ENCODE measurements at regions not wholly inside any gene's neighbourhood (a gene's known extent, or its start where the extent isn't known, plus 50 kb on each side); places are given as distances from the start of the nearest gene placed in this dataset.
"Not testable (repeated sequence)": the region's sequence is repeated elsewhere in the genome, so short reads cannot be mapped to it uniquely, and the experiment has no call there.

- H3K4me1 ChIP-seq (ENCODE audit: control insufficient read depth, insufficient read depth, low read length): no peaks in the 10 kb centered on the region
- H3K27ac ChIP-seq (ENCODE audit: low read depth, low read length): no peak overlapping the region
- H3K36me3 ChIP-seq (ENCODE audit: control insufficient read depth, insufficient read depth, low read length): no peaks in the 10 kb centered on the region
- H3K27me3 ChIP-seq (ENCODE audit: control insufficient read depth, insufficient read depth, low read length): no peaks in the 10 kb centered on the region
- no peak overlapping the region for H3K4me3 ChIP-seq (ENCODE audit: low read depth, low read length)
- H3K9ac ChIP-seq (ENCODE audit: low read length): no peak overlapping the region
- peaks cover 12% of the 10 kb centered on the region for H3K9me3 ChIP-seq (ENCODE audit: control insufficient read depth, insufficient read depth, low read depth, low read length)
These were observed 341.3 kb upstream of the SEMA3C start for GRCh38 chr7:81260152-81260551.

GRCh38 chr7:81256991-81257390 is 338.1 kb upstream of the SEMA3C start:
- H3K4me3 ChIP-seq (ENCODE audit: low read depth, low read length): no peak overlapping the region
- no peak overlapping the region for H3K27ac ChIP-seq (ENCODE audit: low read depth, low read length)

GRCh38 chr7:81248420-81248819 is 329.6 kb upstream of the SEMA3C start:
- H3K27ac ChIP-seq (ENCODE audit: low read depth, low read length): no peak overlapping the region
- H3K4me1 ChIP-seq (ENCODE audit: control insufficient read depth, insufficient read depth, low read length): peaks cover 11% of the 10 kb centered on the region; the same call in 1 of the 2 replicates

More at GRCh38 chr7:81256991-81257390, 338.1 kb upstream of the SEMA3C start:
- no peaks in the 10 kb centered on the region for H3K36me3 ChIP-seq (ENCODE audit: control insufficient read depth, insufficient read depth, low read length)
- peaks cover 1% of the 10 kb centered on the region; the same call in 1 of the 2 replicates for H3K4me1 ChIP-seq (ENCODE audit: control insufficient read depth, insufficient read depth, low read length)
- H3K9me3 ChIP-seq (ENCODE audit: control insufficient read depth, insufficient read depth, low read depth, low read length): no peaks in the 10 kb centered on the region
- no peaks in the 10 kb centered on the region for H3K27me3 ChIP-seq (ENCODE audit: control insufficient read depth, insufficient read depth, low read length)
- no peak overlapping the region for H3K9ac ChIP-seq (ENCODE audit: low read length)

GRCh38 chr7:81247364-81247763 is 328.5 kb upstream of the SEMA3C start:
- H3K9me3 ChIP-seq (ENCODE audit: control insufficient read depth, insufficient read depth, low read depth, low read length); H3K36me3 ChIP-seq (ENCODE audit: control insufficient read depth, insufficient read depth, low read length); H3K27ac ChIP-seq (ENCODE audit: low read depth, low read length); H3K27me3 ChIP-seq (ENCODE audit: control insufficient read depth, insufficient read depth, low read length); H3K9ac ChIP-seq (ENCODE audit: low read length); H3K4me3 ChIP-seq (ENCODE audit: low read depth, low read length): not testable (repeated sequence)
- peaks cover 11% of the 10 kb centered on the region; the same call in 1 of the 2 replicates for H3K4me1 ChIP-seq (ENCODE audit: control insufficient read depth, insufficient read depth, low read length)

More at GRCh38 chr7:81248420-81248819, 329.6 kb upstream of the SEMA3C start:
- Histone ChIP-seq H3K9ac (ENCODE audit: low read length) (no peak overlapping the region), H3K9me3 (ENCODE audit: control insufficient read depth, insufficient read depth, low read depth, low read length) (peaks cover 6% of the 10 kb centered on the region; the same call in 1 of the 2 replicates), H3K27me3 (ENCODE audit: control insufficient read depth, insufficient read depth, low read length) (no peaks in the 10 kb centered on the region), H3K36me3 (ENCODE audit: control insufficient read depth, insufficient read depth, low read length) (no peaks in the 10 kb centered on the region), H3K4me3 (ENCODE audit: low read depth, low read length) (no peak overlapping the region)

GRCh38 chr7:81245353-81245752 is 326.5 kb upstream of the SEMA3C start:
- Histone ChIP-seq H3K27ac (ENCODE audit: low read depth, low read length) (no peak overlapping the region), H3K4me3 (ENCODE audit: low read depth, low read length) (no peak overlapping the region), H3K36me3 (ENCODE audit: control insufficient read depth, insufficient read depth, low read length) (no peaks in the 10 kb centered on the region), H3K9ac (ENCODE audit: low read length) (no peak overlapping the region), H3K27me3 (ENCODE audit: control insufficient read depth, insufficient read depth, low read length) (no peaks in the 10 kb centered on the region), H3K4me1 (ENCODE audit: control insufficient read depth, insufficient read depth, low read length) (peaks cover 6% of the 10 kb centered on the region; the same call in 1 of the 2 replicates), H3K9me3 (ENCODE audit: control insufficient read depth, insufficient read depth, low read depth, low read length) (peaks cover 6% of the 10 kb centered on the region; the same call in 1 of the 2 replicates)

GRCh38 chr7:81244224-81244623 is 325.4 kb upstream of the SEMA3C start:
- Histone ChIP-seq H3K27me3 (ENCODE audit: control insufficient read depth, insufficient read depth, low read length) (no peaks in the 10 kb centered on the region), H3K4me3 (ENCODE audit: low read depth, low read length) (no peak overlapping the region), H3K36me3 (ENCODE audit: control insufficient read depth, insufficient read depth, low read length) (no peaks in the 10 kb centered on the region), H3K9me3 (ENCODE audit: control insufficient read depth, insufficient read depth, low read depth, low read length) (peaks cover 6% of the 10 kb centered on the region; the same call in 1 of the 2 replicates), H3K4me1 (ENCODE audit: control insufficient read depth, insufficient read depth, low read length) (peaks cover 6% of the 10 kb centered on the region; the same call in 1 of the 2 replicates), H3K27ac (ENCODE audit: low read depth, low read length) (no peak overlapping the region), H3K9ac (ENCODE audit: low read length) (no peak overlapping the region)

DNA sequence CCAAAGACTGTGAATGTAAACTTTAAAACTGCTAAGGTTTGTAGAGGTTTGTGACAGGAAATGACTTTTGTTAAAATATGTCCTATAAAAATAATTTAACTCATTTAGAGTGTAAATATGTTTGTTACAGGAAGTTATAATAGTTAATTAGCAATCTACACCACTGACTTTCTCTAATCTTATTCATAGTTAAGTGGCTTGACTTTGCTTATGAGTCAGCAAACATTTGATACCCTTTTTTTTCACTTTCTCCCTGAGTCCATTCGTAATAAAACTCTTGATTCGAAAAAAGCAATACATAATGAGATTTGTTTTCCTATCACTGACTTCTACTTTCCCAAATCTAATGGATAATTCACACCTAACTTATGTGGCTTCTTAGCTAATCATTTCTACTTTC is 317.7 kb upstream of the SEMA3C start:
- peaks cover 7% of the 10 kb centered on the region for H3K4me1 ChIP-seq (ENCODE audit: control insufficient read depth, insufficient read depth, low read length)
- no peak overlapping the region for H3K9ac ChIP-seq (ENCODE audit: low read length)
- H3K9me3 ChIP-seq (ENCODE audit: control insufficient read depth, insufficient read depth, low read depth, low read length): no peaks in the 10 kb centered on the region
- no peak overlapping the region for H3K27ac ChIP-seq (ENCODE audit: low read depth, low read length)
- no peaks in the 10 kb centered on the region for H3K36me3 ChIP-seq (ENCODE audit: control insufficient read depth, insufficient read depth, low read length)
- no peaks in the 10 kb centered on the region for H3K27me3 ChIP-seq (ENCODE audit: control insufficient read depth, insufficient read depth, low read length)
- no peak overlapping the region for H3K4me3 ChIP-seq (ENCODE audit: low read depth, low read length)

GRCh38 chr7:81235997-81236396 is 317.1 kb upstream of the SEMA3C start:
- Histone ChIP-seq H3K27ac (ENCODE audit: low read depth, low read length) (no peak overlapping the region), H3K9ac (ENCODE audit: low read length) (no peak overlapping the region), H3K27me3 (ENCODE audit: control insufficient read depth, insufficient read depth, low read length) (no peaks in the 10 kb centered on the region), H3K4me1 (ENCODE audit: control insufficient read depth, insufficient read depth, low read length) (peaks cover 10% of the 10 kb centered on the region), H3K4me3 (ENCODE audit: low read depth, low read length) (no peak overlapping the region), H3K36me3 (ENCODE audit: control insufficient read depth, insufficient read depth, low read length) (no peaks in the 10 kb centered on the region), H3K9me3 (ENCODE audit: control insufficient read depth, insufficient read depth, low read depth, low read length) (no peaks in the 10 kb centered on the region)

GRCh38 chr7:81234896-81235295 is 316.0 kb upstream of the SEMA3C start:
- Histone ChIP-seq H3K9me3 (ENCODE audit: control insufficient read depth, insufficient read depth, low read depth, low read length) (no peaks in the 10 kb centered on the region), H3K4me3 (ENCODE audit: low read depth, low read length) (no peak overlapping the region), H3K9ac (ENCODE audit: low read length) (no peak overlapping the region), H3K4me1 (ENCODE audit: control insufficient read depth, insufficient read depth, low read length) (peaks cover 12% of the 10 kb centered on the region), H3K27ac (ENCODE audit: low read depth, low read length) (no peak overlapping the region), H3K27me3 (ENCODE audit: control insufficient read depth, insufficient read depth, low read length) (no peaks in the 10 kb centered on the region), H3K36me3 (ENCODE audit: control insufficient read depth, insufficient read depth, low read length) (no peaks in the 10 kb centered on the region)

DNA sequence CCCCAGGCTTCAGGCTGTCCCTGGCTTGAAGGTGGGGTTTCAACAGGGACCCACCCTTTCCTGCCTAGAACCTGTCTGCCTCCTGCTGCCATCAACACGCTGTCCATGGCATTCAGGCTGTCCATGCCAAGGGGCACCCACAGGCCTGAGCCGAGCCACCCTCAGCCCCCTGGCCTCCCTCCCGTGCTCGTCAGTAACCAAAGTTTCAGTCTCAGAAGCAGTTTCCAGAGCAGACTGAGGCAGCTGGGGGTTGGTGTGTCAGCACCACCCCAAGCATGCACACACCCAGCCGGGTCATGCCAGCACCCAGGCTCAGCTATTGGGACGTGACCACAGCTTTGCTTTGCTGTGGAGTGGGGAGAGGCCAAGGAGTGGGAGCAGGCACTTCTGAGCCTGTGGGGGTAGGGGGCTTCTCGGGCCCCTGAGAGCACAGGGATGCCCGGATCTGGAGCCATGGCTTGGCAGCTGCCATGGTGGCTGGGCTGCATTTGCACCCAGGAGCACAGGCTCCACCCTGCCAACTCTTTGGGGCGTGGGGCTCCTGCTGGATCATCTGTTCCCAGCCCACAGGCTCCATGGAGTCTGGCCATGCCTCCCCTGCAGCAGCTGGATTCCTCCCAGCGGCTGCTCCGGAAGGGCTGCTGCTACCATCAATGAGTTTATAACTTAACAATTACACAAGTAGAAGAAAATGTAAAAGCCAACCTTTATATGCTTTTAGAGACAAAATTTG is 314.5 kb upstream of the SEMA3C start:
- Histone ChIP-seq H3K4me3 (ENCODE audit: low read depth, low read length) (no peak overlapping the region), H3K36me3 (ENCODE audit: control insufficient read depth, insufficient read depth, low read length) (no peaks in the 10 kb centered on the region), H3K27ac (ENCODE audit: low read depth, low read length) (no peak overlapping the region), H3K4me1 (ENCODE audit: control insufficient read depth, insufficient read depth, low read length) (peaks cover 17% of the 10 kb centered on the region), H3K9ac (ENCODE audit: low read length) (no peak overlapping the region), H3K27me3 (ENCODE audit: control insufficient read depth, insufficient read depth, low read length) (no peaks in the 10 kb centered on the region), H3K9me3 (ENCODE audit: control insufficient read depth, insufficient read depth, low read depth, low read length) (no peaks in the 10 kb centered on the region)

- Histone ChIP-seq H3K9me3 (ENCODE audit: control insufficient read depth, insufficient read depth, low read depth, low read length) (no peaks in the 10 kb centered on the region), H3K27me3 (ENCODE audit: control insufficient read depth, insufficient read depth, low read length) (no peaks in the 10 kb centered on the region), H3K36me3 (ENCODE audit: control insufficient read depth, insufficient read depth, low read length) (no peaks in the 10 kb centered on the region), H3K4me1 (ENCODE audit: control insufficient read depth, insufficient read depth, low read length) (peaks cover 17% of the 10 kb centered on the region), H3K27ac (ENCODE audit: low read depth, low read length) (no peak overlapping the region; the same call in 1 of the 2 replicates), H3K9ac (ENCODE audit: low read length) (no peak overlapping the region), H3K4me3 (ENCODE audit: low read depth, low read length) (no peak overlapping the region)
These were observed 313.4 kb upstream of the SEMA3C start for GRCh38 chr7:81232084-81232799.

All from HUES6 (cell line).